Parathyroid adenoma (tissue), 2 donors: ENCODE measurements at regions not wholly inside any gene's neighbourhood (a gene's known extent, or its start where the extent isn't known, plus 50 kb on each side); places are given as distances from the start of the nearest gene placed in this dataset.
A peak's percentile ranks its signal among the peaks of the same experiment; 100 is the strongest.

Experiments used
- H2AFZ ChIP-seq: fragments of 300-600 bp; sonication (generic); one replicate; pipeline ENCODE4 v1.7.0; 2017; ENCODE audit warnings: antibody characterized with exemption, mild to moderate bottlenecking
- H3K27ac ChIP-seq: fragments of 300-600 bp; sonication (generic); one replicate; pipeline ENCODE4 v1.7.0; 2017
- H3K27me3 ChIP-seq: fragments of 300-600 bp; sonication (generic); one replicate; pipeline ENCODE4 v1.7.0; 2017; ENCODE audit warnings: low read length; ENCODE audit not compliant: control insufficient read depth, insufficient read depth
- H3K36me3 ChIP-seq: fragments of 300-600 bp; sonication (generic); one replicate; pipeline ENCODE4 v1.7.0; 2017; ENCODE audit warnings: low read length; ENCODE audit not compliant: control insufficient read depth, insufficient read depth
- H3K4me1 ChIP-seq: fragments of 300-600 bp; sonication (generic); one replicate; pipeline ENCODE4 v1.7.0; 2017; ENCODE audit warnings: control low read depth
- H3K4me2 ChIP-seq: fragments of 300-600 bp; sonication (generic); one replicate; pipeline ENCODE4 v1.7.0; 2017; ENCODE audit warnings: low read length
- H3K4me3 ChIP-seq: fragments of 300-600 bp; sonication (generic); one replicate; pipeline ENCODE4 v1.7.0; 2017; ENCODE audit warnings: low read depth, low read length
- H3K79me2 ChIP-seq: fragments of 300-600 bp; sonication (generic); one replicate; pipeline ENCODE4 v1.7.0; 2017; ENCODE audit warnings: control low read depth
- H3K9ac ChIP-seq: fragments of 300-600 bp; sonication (generic); one replicate; pipeline ENCODE4 v1.7.0; 2017; ENCODE audit warnings: mild to moderate bottlenecking
- H3K9me3 ChIP-seq: fragments of 300-600 bp; sonication (generic); one replicate; pipeline ENCODE4 v1.7.0; 2017; ENCODE audit warnings: low read length; ENCODE audit not compliant: control insufficient read depth
- CTCF ChIP-seq: fragments of 300-600 bp; sonication (generic); IDR thresholded peaks from one replicate; pipeline ENCODE4 v1.7.0; 2017; ENCODE audit warnings: antibody characterized with exemption, mild to moderate bottlenecking
- donor health status: primary hyperparathyroidism.

GRCh38 chr1:51025374-51025773, 55.3 kb downstream of the CDKN2C start:
- no peaks in the 10 kb centered on the region for H3K4me1 ChIP-seq
- H3K9me3 ChIP-seq = no peaks in the 10 kb centered on the region
- no peaks in the 10 kb centered on the region for H3K79me2 ChIP-seq
- no peaks in the 10 kb centered on the region for H3K27me3 ChIP-seq
- H3K4me3 ChIP-seq = no peak overlapping the region
- no peak overlapping the region for H3K4me2 ChIP-seq
- no peaks in the 10 kb centered on the region for H3K36me3 ChIP-seq
- no peak overlapping the region for H2AFZ ChIP-seq
- TF ChIP-seq CTCF = no peak
- no peak overlapping the region for H3K27ac ChIP-seq
- H3K9ac ChIP-seq = no peak overlapping the region

- no peaks in the 10 kb centered on the region for H3K4me1 ChIP-seq
- no peak overlapping the region for H3K4me3 ChIP-seq
- H3K9ac ChIP-seq = no peak overlapping the region
- no peaks in the 10 kb centered on the region for H3K36me3 ChIP-seq
- H2AFZ ChIP-seq = no peak overlapping the region
- H3K9me3 ChIP-seq = no peaks in the 10 kb centered on the region
- no peak overlapping the region for H3K4me2 ChIP-seq
- H3K27me3 ChIP-seq = no peaks in the 10 kb centered on the region
- TF ChIP-seq CTCF = no peak
- H3K79me2 ChIP-seq = no peaks in the 10 kb centered on the region
- no peak overlapping the region for H3K27ac ChIP-seq
Observed at GRCh38 chr1:51032936-51033335, 62.9 kb downstream of the CDKN2C start.

GRCh38 chr1:51044199-51044598, 57.8 kb upstream of the C1orf185 start:
- Histone ChIP-seq H3K9me3 (no peaks in the 10 kb centered on the region), H3K79me2 (no peaks in the 10 kb centered on the region), H2AFZ (no peak overlapping the region), H3K4me2 (no peak overlapping the region), H3K36me3 (no peaks in the 10 kb centered on the region), H3K27me3 (no peaks in the 10 kb centered on the region), H3K4me3 (no peak overlapping the region), H3K4me1 (no peaks in the 10 kb centered on the region), H3K9ac (no peak overlapping the region), H3K27ac (no peak overlapping the region)
- TF ChIP-seq CTCF = no peak

GRCh38 chr1:51044834-51045233, 57.2 kb upstream of the C1orf185 start:
- Histone ChIP-seq H3K79me2 (no peaks in the 10 kb centered on the region), H3K4me2 (no peak overlapping the region), H3K27me3 (no peaks in the 10 kb centered on the region), H3K9me3 (no peaks in the 10 kb centered on the region), H3K27ac (no peak overlapping the region), H3K9ac (no peak overlapping the region), H3K4me3 (no peak overlapping the region), H3K36me3 (no peaks in the 10 kb centered on the region), H2AFZ (no peak overlapping the region), H3K4me1 (no peaks in the 10 kb centered on the region)
- TF ChIP-seq CTCF = peak; percentile 19

- no peak for TF ChIP-seq CTCF
- H3K27ac ChIP-seq = no peak overlapping the region
- H3K79me2 ChIP-seq = no peaks in the 10 kb centered on the region
- H3K4me3 ChIP-seq = no peak overlapping the region
- H3K36me3 ChIP-seq = no peaks in the 10 kb centered on the region
- no peaks in the 10 kb centered on the region for H3K27me3 ChIP-seq
- no peaks in the 10 kb centered on the region for H3K9me3 ChIP-seq
- no peak overlapping the region for H3K4me2 ChIP-seq
- no peak overlapping the region for H2AFZ ChIP-seq
- H3K4me1 ChIP-seq = no peaks in the 10 kb centered on the region
- no peak overlapping the region for H3K9ac ChIP-seq
Observed at GRCh38 chr1:51048021-51048420, 54.0 kb upstream of the C1orf185 start.
